ENCODE measurements at regions not wholly inside any gene's neighbourhood (a gene's known extent, or its start where the extent isn't known, plus 50 kb on each side); places are given as distances from the start of the nearest gene placed in this dataset.
A peak's percentile ranks its signal among the peaks of the same experiment; 100 is the strongest.
"Not testable (repeated sequence)": the region's sequence is repeated elsewhere in the genome, so short reads cannot be mapped to it uniquely, and the experiment has no call there.

GRCh38 chr2:88961323-88961722, 269.9 kb downstream of the RPIA start:
- H3K4me2 ChIP-seq (ENCODE audit: low read length); POLR2A ChIA-PET (ENCODE audit: unreplicated experiment); ATAC-seq; CTCF ChIA-PET; DNase-seq; intact Hi-C loops (cut with micrococcal nuclease); H3K9ac ChIP-seq (ENCODE audit: low read length); H3K4me1 ChIP-seq (ENCODE audit: insufficient read depth, low read length); H3K9me3 ChIP-seq (ENCODE audit: low read length); H3K9me2 ChIP-seq (replicated peaks; ENCODE audit: low read length); H3K36me3 ChIP-seq (ENCODE audit: low read depth, low read length); H3F3A ChIP-seq (ENCODE audit: low read length, unreplicated experiment); H4K20me1 ChIP-seq (ENCODE audit: low read length); H3K27ac ChIP-seq (ENCODE audit: low read length); BruUV-seq (replicated peaks); H3K79me2 ChIP-seq (ENCODE audit: low read length); H2AFZ ChIP-seq (ENCODE audit: low read length); H3K4me3 ChIP-seq (ENCODE audit: low read length): not testable (repeated sequence)
- peak; percentile 28; the same call in 1 of the 2 replicates for TF ChIP-seq CTCF (conservative IDR thresholded peaks at IDR 0.05; ENCODE audit: low read depth, low read length)
- H3K27me3 ChIP-seq (ENCODE audit: low read length), result peaks cover 15% of the 10 kb centered on the region; the same call in 1 of the 2 replicates

- DNase-seq (peak; percentile 49), ATAC-seq (peak; percentile 61)
- CTCF ChIA-PET, result no interaction called here
Measured at GRCh38 chr2:88967844-88968243, 276.4 kb downstream of the RPIA start.

DNA sequence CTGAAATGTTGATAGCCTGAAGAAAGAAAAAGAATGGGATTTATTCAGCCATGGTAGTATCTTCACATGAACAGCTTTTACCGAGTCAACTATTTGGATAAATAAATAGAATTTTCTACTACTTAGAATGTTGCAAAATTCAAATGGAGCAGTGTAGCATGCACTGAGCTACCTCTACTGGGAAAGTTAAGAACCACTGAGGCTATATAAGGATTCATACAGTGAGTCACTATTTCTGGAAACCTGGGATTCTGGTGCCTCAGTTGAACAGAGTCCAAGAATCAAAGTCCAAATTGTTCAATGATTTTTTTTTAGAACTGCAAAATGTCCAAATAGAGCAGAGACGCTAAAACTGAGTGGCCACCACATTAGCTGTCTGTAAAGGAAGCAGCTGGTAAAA, 286.5 kb downstream of the RPIA start:
- H3K27me3 ChIP-seq (ENCODE audit: low read length); BruUV-seq (replicated peaks); POLR2A ChIA-PET (ENCODE audit: unreplicated experiment); DNase-seq; intact Hi-C loops (cut with micrococcal nuclease); H4K20me1 ChIP-seq (ENCODE audit: low read length); H3K4me2 ChIP-seq (ENCODE audit: low read length); H3K9ac ChIP-seq (ENCODE audit: low read length); H3K4me3 ChIP-seq (ENCODE audit: low read length); H3K79me2 ChIP-seq (ENCODE audit: low read length); H2AFZ ChIP-seq (ENCODE audit: low read length); H3K36me3 ChIP-seq (ENCODE audit: low read depth, low read length); H3K9me3 ChIP-seq (ENCODE audit: low read length); CTCF ChIA-PET; H3K27ac ChIP-seq (ENCODE audit: low read length); H3K4me1 ChIP-seq (ENCODE audit: insufficient read depth, low read length); H3F3A ChIP-seq (ENCODE audit: low read length, unreplicated experiment); ATAC-seq; H3K9me2 ChIP-seq (replicated peaks; ENCODE audit: low read length): not testable (repeated sequence)

More at GRCh38 chr2:88967844-88968243, 276.4 kb downstream of the RPIA start:
- TF ChIP-seq EZH2phosphoT487 (IDR thresholded peaks at IDR 0.05; ENCODE audit: borderline replicate concordance, low read length) (no peak), EZH2 (IDR thresholded peaks at IDR 0.05; ENCODE audit: low read length, unreplicated experiment) (no peak), CTCF (conservative IDR thresholded peaks at IDR 0.05; ENCODE audit: low read depth, low read length) (peak; percentile 62)
- H4K20me1 ChIP-seq (ENCODE audit: low read length), result no peaks in the 10 kb centered on the region
- H3K9ac ChIP-seq (ENCODE audit: low read length), result no peak overlapping the region
- POLR2A ChIA-PET (ENCODE audit: unreplicated experiment), result no interaction called here
- no peaks in the 10 kb centered on the region for H3K79me2 ChIP-seq (ENCODE audit: low read length)
- no peak overlapping the region for H2AFZ ChIP-seq (ENCODE audit: low read length)
- H3K4me3 ChIP-seq (ENCODE audit: low read length), result no peak overlapping the region
- no peak overlapping the region for H3K27ac ChIP-seq (ENCODE audit: low read length)
- no TSS peak for BruUV-seq (replicated peaks)
- H3K9me3 ChIP-seq (ENCODE audit: low read length), result no peaks in the 10 kb centered on the region
- H3K36me3 ChIP-seq (ENCODE audit: low read depth, low read length), result no peaks in the 10 kb centered on the region
- no peaks in the 10 kb centered on the region for H3F3A ChIP-seq (ENCODE audit: low read length, unreplicated experiment)
- H3K27me3 ChIP-seq (ENCODE audit: low read length), result 0 out of 2 replicates have a peak, but pooled peaks cover 5% of the 10 kb centered on the region
- intact Hi-C loops (cut with micrococcal nuclease), result no loop called here
- H3K9me2 ChIP-seq (replicated peaks; ENCODE audit: low read length), result no peaks in the 10 kb centered on the region
- no peak overlapping the region for H3K4me2 ChIP-seq (ENCODE audit: low read length)
- H3K4me1 ChIP-seq (ENCODE audit: insufficient read depth, low read length), result no peaks in the 10 kb centered on the region

- H3K9me3 ChIP-seq (ENCODE audit: low read length); BruUV-seq (replicated peaks); ATAC-seq; H4K20me1 ChIP-seq (ENCODE audit: low read length); H3K79me2 ChIP-seq (ENCODE audit: low read length); H3F3A ChIP-seq (ENCODE audit: low read length, unreplicated experiment); H3K27ac ChIP-seq (ENCODE audit: low read length); POLR2A ChIA-PET (ENCODE audit: unreplicated experiment); H3K4me2 ChIP-seq (ENCODE audit: low read length); H3K27me3 ChIP-seq (ENCODE audit: low read length); DNase-seq; H3K4me1 ChIP-seq (ENCODE audit: insufficient read depth, low read length); H2AFZ ChIP-seq (ENCODE audit: low read length); CTCF ChIA-PET; H3K9me2 ChIP-seq (replicated peaks; ENCODE audit: low read length); H3K9ac ChIP-seq (ENCODE audit: low read length); intact Hi-C loops (cut with micrococcal nuclease); H3K36me3 ChIP-seq (ENCODE audit: low read depth, low read length); H3K4me3 ChIP-seq (ENCODE audit: low read length): not testable (repeated sequence)
Measured at GRCh38 chr2:88978446-88978845, 287.0 kb downstream of the RPIA start.

DNA sequence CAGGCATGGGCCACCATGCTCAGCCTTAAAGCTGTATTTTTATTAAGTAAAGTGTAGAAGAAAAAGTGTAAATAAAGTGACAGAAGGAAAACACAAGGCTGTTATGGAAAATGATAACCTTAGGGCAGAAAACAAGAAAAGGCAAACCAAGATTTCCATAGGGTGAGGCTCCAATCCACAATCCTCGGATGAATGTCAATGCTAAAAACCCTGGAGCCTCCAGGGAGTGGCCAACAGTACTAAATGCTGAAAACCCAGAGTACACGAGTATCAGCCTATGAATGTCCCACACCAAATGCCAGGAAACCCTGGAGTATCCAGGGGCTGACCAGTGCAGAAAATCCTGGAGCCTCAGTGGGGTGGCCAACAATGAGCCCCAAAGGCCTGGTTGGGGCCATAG, 292.6 kb downstream of the RPIA start:
- H2AFZ ChIP-seq (ENCODE audit: low read length); intact Hi-C loops (cut with micrococcal nuclease); POLR2A ChIA-PET (ENCODE audit: unreplicated experiment): not testable (repeated sequence)

More for the DNA sequence above, 292.6 kb downstream of the RPIA start:
- CTCF ChIA-PET; H3K4me1 ChIP-seq (ENCODE audit: insufficient read depth, low read length); DNase-seq; H3K4me2 ChIP-seq (ENCODE audit: low read length); H3K4me3 ChIP-seq (ENCODE audit: low read length); H3F3A ChIP-seq (ENCODE audit: low read length, unreplicated experiment); H3K27ac ChIP-seq (ENCODE audit: low read length); H3K27me3 ChIP-seq (ENCODE audit: low read length); H3K9me2 ChIP-seq (replicated peaks; ENCODE audit: low read length); H3K9ac ChIP-seq (ENCODE audit: low read length); ATAC-seq; H3K9me3 ChIP-seq (ENCODE audit: low read length); H3K36me3 ChIP-seq (ENCODE audit: low read depth, low read length); BruUV-seq (replicated peaks); H4K20me1 ChIP-seq (ENCODE audit: low read length); H3K79me2 ChIP-seq (ENCODE audit: low read length): not testable (repeated sequence)
